ENCODE measurements at regions not wholly inside any gene's neighbourhood (a gene's known extent, or its start where the extent isn't known, plus 50 kb on each side); places are given as distances from the start of the nearest gene placed in this dataset.

GRCh38 chr22:27558658-27559371, 242.7 kb downstream of the MN1 start:
- no peak for DNase-seq

- DNase-seq, result no peak
These were observed 240.8 kb downstream of the MN1 start for GRCh38 chr22:27560781-27561180.

GRCh38 chr22:27561286-27561904, 240.2 kb downstream of the MN1 start:
- no peak for DNase-seq

GRCh38 chr22:27564806-27565205, 236.8 kb downstream of the MN1 start:
- no peak for DNase-seq

- DNase-seq, result no peak
These were observed 235.0 kb downstream of the MN1 start for GRCh38 chr22:27566602-27567001.

- no peak for DNase-seq
These were observed 233.3 kb downstream of the MN1 start for GRCh38 chr22:27568265-27568664.

GRCh38 chr22:27571463-27572277, 229.9 kb downstream of the MN1 start:
- DNase-seq, result no peak

GRCh38 chr22:27572278-27572666, 229.3 kb downstream of the MN1 start:
- DNase-seq, result no peak

GRCh38 chr22:27573280-27574001, 228.1 kb downstream of the MN1 start:
- no peak for DNase-seq

- no peak for DNase-seq
These were observed 227.6 kb downstream of the MN1 start for GRCh38 chr22:27574002-27574366.

- DNase-seq, result no peak
These were observed 226.9 kb downstream of the MN1 start for GRCh38 chr22:27574651-27575050.

- DNase-seq, result no peak
These were observed 226.2 kb downstream of the MN1 start for GRCh38 chr22:27575348-27575747.

- no peak for DNase-seq
These were observed 225.1 kb downstream of the MN1 start for GRCh38 chr22:27576413-27576812.

GRCh38 chr22:27576815-27577573, 224.6 kb downstream of the MN1 start:
- no peak for DNase-seq

- no peak for DNase-seq
These were observed 224.0 kb downstream of the MN1 start for GRCh38 chr22:27577574-27577969.

- DNase-seq, result no peak
These were observed 222.5 kb downstream of the MN1 start for GRCh38 chr22:27578937-27579617.

- DNase-seq, result no peak
These were observed 221.2 kb downstream of the MN1 start for GRCh38 chr22:27580311-27580897.

GRCh38 chr22:27581236-27581635, 220.3 kb downstream of the MN1 start:
- DNase-seq, result no peak

GRCh38 chr22:27581688-27582087, 219.9 kb downstream of the MN1 start:
- DNase-seq, result no peak

- no peak for DNase-seq
These were observed 217.7 kb downstream of the MN1 start for GRCh38 chr22:27583856-27584255.

- DNase-seq, result no peak
These were observed 216.4 kb downstream of the MN1 start for GRCh38 chr22:27585141-27585540.

- DNase-seq, result no peak
These were observed 213.3 kb downstream of the MN1 start for GRCh38 chr22:27588268-27588667.

Data from NK-92 treated with Interleukin-12 subunit alpha and Interleukin-12 subunit beta, amount 100 ng/mL, for 24 hours (cell line).